Neural cell (in vitro differentiated cells): ENCODE measurements at regions not wholly inside any gene's neighbourhood (a gene's known extent, or its start where the extent isn't known, plus 50 kb on each side); places are given as distances from the start of the nearest gene placed in this dataset.

Source experiments
- EP300 ChIP-seq: fragments of 450-650 bp; conservative IDR thresholded peaks from 2 replicates; pipeline ENCODE4 v1.6.1; 2014; ENCODE audit warnings: antibody characterized with exemption, mild to moderate bottlenecking, moderate library complexity; ENCODE audit not compliant: poor library complexity, severe bottlenecking
- EZH2 ChIP-seq: fragments of 200-600, 300-800 bp; shearing (Covaris generic), sonication (generic); IDR thresholded peaks from 2 replicates; pipeline ENCODE4 v1.6.1; 2014; ENCODE audit warnings: antibody characterized with exemption, low read length, borderline replicate concordance, mild to moderate bottlenecking; ENCODE audit not compliant: insufficient read depth, poor library complexity, severe bottlenecking
- MXI1 ChIP-seq: fragments of 450-650 bp; conservative IDR thresholded peaks from 2 replicates; pipeline ENCODE4 v1.6.1; 2014; ENCODE audit warnings: antibody characterized with exemption, mild to moderate bottlenecking; ENCODE audit not compliant: poor library complexity, severe bottlenecking
- POLR2AphosphoS5 ChIP-seq: IDR thresholded peaks from 2 replicates; pipeline ENCODE4 v1.6.1; 2012
- SMC3 ChIP-seq: fragments of 450-650 bp; conservative IDR thresholded peaks from 2 replicates; pipeline ENCODE4 v1.6.1; 2014; ENCODE audit warnings: antibody characterized with exemption, mild to moderate bottlenecking, moderate library complexity; ENCODE audit not compliant: poor library complexity
- TAF1 ChIP-seq: IDR thresholded peaks from 2 replicates; pipeline ENCODE4 v1.6.1; 2012; ENCODE audit warnings: low read depth
- TF ChIP-seq, protein P1 (sequence below): fragments of 450-650 bp; IDR thresholded peaks from 2 replicates; pipeline ENCODE4 v1.5.1; 2014; ENCODE audit warnings: antibody characterized with exemption, mild to moderate bottlenecking, moderate library complexity; ENCODE audit not compliant: poor library complexity, severe bottlenecking
- TF ChIP-seq, protein P2 (sequence below): IDR thresholded peaks from 2 replicates; pipeline ENCODE4 v1.6.1; 2012; ENCODE audit warnings: borderline replicate concordance

DNA sequence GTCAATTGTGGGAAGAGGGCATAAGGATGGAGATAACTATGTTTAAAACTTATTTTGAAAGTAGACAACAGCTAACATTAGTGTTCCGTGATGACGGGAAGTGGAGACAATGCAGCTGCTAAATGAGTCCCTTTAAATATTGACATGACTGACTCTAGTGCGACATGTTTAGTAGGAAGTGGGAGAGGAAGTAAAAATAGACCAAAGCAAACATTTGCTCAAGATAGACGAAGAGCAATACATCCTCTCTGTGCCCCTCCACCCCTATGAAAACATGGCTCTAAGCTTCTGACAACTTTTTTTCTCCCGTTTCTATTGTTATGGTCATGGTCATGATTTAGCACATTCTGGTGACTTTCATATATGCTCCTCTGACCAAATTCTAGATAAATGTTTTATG is 60.0 kb upstream of the HMCN1 start:
- TF ChIP-seq, protein P1, sequence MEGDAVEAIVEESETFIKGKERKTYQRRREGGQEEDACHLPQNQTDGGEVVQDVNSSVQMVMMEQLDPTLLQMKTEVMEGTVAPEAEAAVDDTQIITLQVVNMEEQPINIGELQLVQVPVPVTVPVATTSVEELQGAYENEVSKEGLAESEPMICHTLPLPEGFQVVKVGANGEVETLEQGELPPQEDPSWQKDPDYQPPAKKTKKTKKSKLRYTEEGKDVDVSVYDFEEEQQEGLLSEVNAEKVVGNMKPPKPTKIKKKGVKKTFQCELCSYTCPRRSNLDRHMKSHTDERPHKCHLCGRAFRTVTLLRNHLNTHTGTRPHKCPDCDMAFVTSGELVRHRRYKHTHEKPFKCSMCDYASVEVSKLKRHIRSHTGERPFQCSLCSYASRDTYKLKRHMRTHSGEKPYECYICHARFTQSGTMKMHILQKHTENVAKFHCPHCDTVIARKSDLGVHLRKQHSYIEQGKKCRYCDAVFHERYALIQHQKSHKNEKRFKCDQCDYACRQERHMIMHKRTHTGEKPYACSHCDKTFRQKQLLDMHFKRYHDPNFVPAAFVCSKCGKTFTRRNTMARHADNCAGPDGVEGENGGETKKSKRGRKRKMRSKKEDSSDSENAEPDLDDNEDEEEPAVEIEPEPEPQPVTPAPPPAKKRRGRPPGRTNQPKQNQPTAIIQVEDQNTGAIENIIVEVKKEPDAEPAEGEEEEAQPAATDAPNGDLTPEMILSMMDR = no peak
- TF ChIP-seq SMC3 (no peak), EP300 (no peak), EZH2 (no peak), POLR2AphosphoS5 (no peak), TAF1 (no peak), MXI1 (no peak)
- TF ChIP-seq, protein P2, sequence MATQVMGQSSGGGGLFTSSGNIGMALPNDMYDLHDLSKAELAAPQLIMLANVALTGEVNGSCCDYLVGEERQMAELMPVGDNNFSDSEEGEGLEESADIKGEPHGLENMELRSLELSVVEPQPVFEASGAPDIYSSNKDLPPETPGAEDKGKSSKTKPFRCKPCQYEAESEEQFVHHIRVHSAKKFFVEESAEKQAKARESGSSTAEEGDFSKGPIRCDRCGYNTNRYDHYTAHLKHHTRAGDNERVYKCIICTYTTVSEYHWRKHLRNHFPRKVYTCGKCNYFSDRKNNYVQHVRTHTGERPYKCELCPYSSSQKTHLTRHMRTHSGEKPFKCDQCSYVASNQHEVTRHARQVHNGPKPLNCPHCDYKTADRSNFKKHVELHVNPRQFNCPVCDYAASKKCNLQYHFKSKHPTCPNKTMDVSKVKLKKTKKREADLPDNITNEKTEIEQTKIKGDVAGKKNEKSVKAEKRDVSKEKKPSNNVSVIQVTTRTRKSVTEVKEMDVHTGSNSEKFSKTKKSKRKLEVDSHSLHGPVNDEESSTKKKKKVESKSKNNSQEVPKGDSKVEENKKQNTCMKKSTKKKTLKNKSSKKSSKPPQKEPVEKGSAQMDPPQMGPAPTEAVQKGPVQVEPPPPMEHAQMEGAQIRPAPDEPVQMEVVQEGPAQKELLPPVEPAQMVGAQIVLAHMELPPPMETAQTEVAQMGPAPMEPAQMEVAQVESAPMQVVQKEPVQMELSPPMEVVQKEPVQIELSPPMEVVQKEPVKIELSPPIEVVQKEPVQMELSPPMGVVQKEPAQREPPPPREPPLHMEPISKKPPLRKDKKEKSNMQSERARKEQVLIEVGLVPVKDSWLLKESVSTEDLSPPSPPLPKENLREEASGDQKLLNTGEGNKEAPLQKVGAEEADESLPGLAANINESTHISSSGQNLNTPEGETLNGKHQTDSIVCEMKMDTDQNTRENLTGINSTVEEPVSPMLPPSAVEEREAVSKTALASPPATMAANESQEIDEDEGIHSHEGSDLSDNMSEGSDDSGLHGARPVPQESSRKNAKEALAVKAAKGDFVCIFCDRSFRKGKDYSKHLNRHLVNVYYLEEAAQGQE = no peak
